CD14-positive monocyte (primary cell): ENCODE measurements at regions not wholly inside any gene's neighbourhood (a gene's known extent, or its start where the extent isn't known, plus 50 kb on each side); places are given as distances from the start of the nearest gene placed in this dataset.

Experiments
- DNase-seq, 3 donors: peaks; one replicate each; pipeline ENCODE4 v3.0.0-alpha.2; 2011 to 2022
- H2AFZ ChIP-seq: 2 replicates; pipeline ENCODE4 v1.6.0; 2012; ENCODE audit warnings: mild to moderate bottlenecking, low read depth, low read length, inconsistent platforms; ENCODE audit not compliant: insufficient read depth, poor library complexity, severe bottlenecking
- H3K27ac ChIP-seq, 2 donors: 1 replicate in 1 of 2; 2 replicates in 1 of 2; pipeline ENCODE4 v1.5.1; 2012 to 2013; ENCODE audit warnings: low read length in 2 of 2, control low read depth in 1 of 2, inconsistent platforms in 1 of 2, low read depth in 1 of 2, mild to moderate bottlenecking in 1 of 2
- H3K27me3 ChIP-seq, 2 donors: one replicate each; pipeline versions ENCODE4 v1.6.0 to v1.6.1; 2011 to 2013; ENCODE audit warnings: low read length in 2 of 2; ENCODE audit not compliant: control insufficient read depth in 2 of 2, insufficient read depth in 2 of 2
- H3K36me3 ChIP-seq, 2 donors: replicated peaks in 1 of 2; 1 replicate in 1 of 2; 2 replicates in 1 of 2; pipeline versions ENCODE4 v1.5.1 to v1.6.1; 2012 to 2013; ENCODE audit warnings: low read length in 2 of 2, control low read depth in 1 of 2, inconsistent platforms in 1 of 2, mild to moderate bottlenecking in 1 of 2; ENCODE audit not compliant: insufficient read depth in 2 of 2, control insufficient read depth in 1 of 2
- H3K4me1 ChIP-seq, 2 donors: 1 replicate in 1 of 2; 2 replicates in 1 of 2; pipeline versions ENCODE4 v1.5.1 to v1.6.1; 2012 to 2013; ENCODE audit warnings: low read length in 2 of 2, control low read depth in 1 of 2, inconsistent platforms in 1 of 2, mild to moderate bottlenecking in 1 of 2, moderate library complexity in 1 of 2; ENCODE audit not compliant: insufficient read depth in 2 of 2, control insufficient read depth in 1 of 2
- H3K4me2 ChIP-seq: replicated peaks from 2 replicates; pipeline ENCODE3; 2012; ENCODE audit warnings: low read length, moderate library complexity, mild to moderate bottlenecking; ENCODE audit not compliant: poor library complexity, severe bottlenecking; ENCODE audit errors: extremely low read depth
- H3K4me3 ChIP-seq, 3 experiments: fragments of 200-600 bp in 1 of 3; sonication (generic) in 1 of 3; replicated peaks in 1 of 3; 1 replicate in 2 of 3; 2 replicates in 1 of 3; pipeline ENCODE4 v1.5.1; 2011 to 2013; ENCODE audit warnings: low read length in 3 of 3, mild to moderate bottlenecking in 3 of 3, control low read depth in 2 of 3, low read depth in 2 of 3, inconsistent platforms in 1 of 3, moderate library complexity in 1 of 3
- H3K79me2 ChIP-seq: 2 replicates; pipeline ENCODE4 v1.6.0; 2012; ENCODE audit warnings: mild to moderate bottlenecking, control low read depth, inconsistent platforms, low read length, moderate library complexity; ENCODE audit not compliant: insufficient read depth
- H3K9ac ChIP-seq: 2 replicates; pipeline ENCODE4 v1.6.0; 2017; ENCODE audit warnings: low read length, mild to moderate bottlenecking; ENCODE audit not compliant: insufficient read depth, poor library complexity, severe bottlenecking
- H3K9me3 ChIP-seq, 2 donors: replicated peaks in 1 of 2; 1 replicate in 1 of 2; 2 replicates in 1 of 2; pipeline versions ENCODE4 v1.5.1 to v1.6.1; 2012 to 2013; ENCODE audit warnings: low read length in 2 of 2, control low read depth in 1 of 2; ENCODE audit not compliant: control insufficient read depth in 1 of 2, insufficient read depth in 1 of 2
- H4K20me1 ChIP-seq: 2 replicates; pipeline ENCODE4 v1.6.0; 2012; ENCODE audit warnings: mild to moderate bottlenecking, low read length, control low read depth, moderate library complexity; ENCODE audit not compliant: insufficient read depth
- H3K27ac Mint-ChIP-seq, 7 donors: one replicate each; pipeline ENCODE4 v1.8.0; 2020; ENCODE audit warnings: mild to moderate bottlenecking in 7 of 7, mixed read lengths in 7 of 7, moderate library complexity in 6 of 7, inconsistent platforms in 2 of 7
- H3K27me3 Mint-ChIP-seq, 3 donors: one replicate each; pipeline ENCODE4 v1.8.0; 2021 to 2022; ENCODE audit warnings: low read depth in 3 of 3, mild to moderate bottlenecking in 3 of 3, mixed read lengths in 3 of 3, moderate library complexity in 3 of 3, inconsistent platforms in 1 of 3
- H3K36me3 Mint-ChIP-seq, 2 donors: one replicate each; pipeline ENCODE4 v1.8.0; 2020; ENCODE audit warnings: mixed read lengths in 2 of 2, inconsistent platforms in 1 of 2, mild to moderate bottlenecking in 1 of 2
- H3K4me1 Mint-ChIP-seq: one replicate; pipeline ENCODE4 v1.8.0; 2020; ENCODE audit warnings: mild to moderate bottlenecking, mixed read lengths
- H3K4me3 Mint-ChIP-seq, 2 donors: one replicate each; pipeline ENCODE4 v1.8.0; 2020; ENCODE audit warnings: mild to moderate bottlenecking in 2 of 2, mixed read lengths in 2 of 2, moderate library complexity in 1 of 2
- H3K9me3 Mint-ChIP-seq, 7 donors: one replicate each; pipeline ENCODE4 v1.8.0; 2020 to 2022; ENCODE audit warnings: mixed read lengths in 7 of 7, mild to moderate bottlenecking in 6 of 7, moderate library complexity in 6 of 7, inconsistent platforms in 2 of 7
- CTCF ChIP-seq: fragments of 200-600 bp; IDR thresholded peaks from one replicate; pipeline ENCODE4 v1.8.0; 2022; ENCODE audit warnings: antibody characterized with exemption, mild to moderate bottlenecking
- whole genome bisulfite sequencing: methylation state at CpG from one replicate; pipeline ENCODE4 v1.1.5; 2013; ENCODE audit warnings: missing lambda C conversion rate; ENCODE audit not compliant: insufficient coverage; 5-methylcytosine and 5-hydroxymethylcytosine counted together
- intact Hi-C, 2 donors: fragments of 100-400 bp; cut with micrococcal nuclease; formaldehyde crosslinking; loops; one replicate each; pipeline versions ENCODE4 v1.15.0 to v1.15.1; 2023

DNA sequence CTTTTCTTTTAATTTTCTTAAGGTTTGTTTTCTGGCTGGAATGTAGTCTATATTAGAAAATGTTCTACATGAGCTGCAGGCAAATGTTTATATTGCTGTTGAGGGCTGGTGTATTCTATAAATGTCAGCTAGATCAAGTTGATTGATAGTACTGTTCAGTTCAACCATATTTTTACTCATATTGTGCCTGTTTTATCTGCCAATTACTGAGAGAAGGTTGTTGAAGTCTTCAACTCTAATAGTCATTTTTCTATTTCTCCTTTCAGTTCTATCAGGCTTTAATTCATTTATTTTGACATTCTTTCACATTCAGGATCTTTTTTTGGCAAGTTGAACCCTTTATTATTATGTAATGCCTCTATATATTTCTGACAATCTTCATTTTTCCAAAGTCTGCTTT lies 93.2 kb upstream of the HS3ST3A1 start:
- intact Hi-C loops, result no loop called here
- H3K79me2 ChIP-seq, result no peaks in the 10 kb centered on the region
- Mint-ChIP-seq H3K4me3 (no peak overlapping the region), H3K27ac (no peak overlapping the region), H3K36me3 (no peaks in the 10 kb centered on the region), H3K9me3 (peaks cover 4 to 17% (median 11%) of the 10 kb centered on the region in 7 donors), H3K27me3 (peaks cover 0 to 2% (median 1%) of the 10 kb centered on the region in 3 donors), H3K4me1 (no peaks in the 10 kb centered on the region)
- no peak overlapping the region for H3K4me3 ChIP-seq
- no peaks in the 10 kb centered on the region for H3K4me1 ChIP-seq
- H2AFZ ChIP-seq, result no peak overlapping the region
- DNase-seq, result no peak
- no peak overlapping the region for H3K27ac ChIP-seq
- no peak overlapping the region for H3K4me2 ChIP-seq
- no peaks in the 10 kb centered on the region for H3K27me3 ChIP-seq
- H3K9ac ChIP-seq, result no peak overlapping the region
- TF ChIP-seq CTCF, result no peak
- no peaks in the 10 kb centered on the region for H3K36me3 ChIP-seq
- no peaks in the 10 kb centered on the region for H4K20me1 ChIP-seq
- H3K9me3 ChIP-seq, result peaks cover 5 to 9% of the 10 kb centered on the region in 2 donors

DNA sequence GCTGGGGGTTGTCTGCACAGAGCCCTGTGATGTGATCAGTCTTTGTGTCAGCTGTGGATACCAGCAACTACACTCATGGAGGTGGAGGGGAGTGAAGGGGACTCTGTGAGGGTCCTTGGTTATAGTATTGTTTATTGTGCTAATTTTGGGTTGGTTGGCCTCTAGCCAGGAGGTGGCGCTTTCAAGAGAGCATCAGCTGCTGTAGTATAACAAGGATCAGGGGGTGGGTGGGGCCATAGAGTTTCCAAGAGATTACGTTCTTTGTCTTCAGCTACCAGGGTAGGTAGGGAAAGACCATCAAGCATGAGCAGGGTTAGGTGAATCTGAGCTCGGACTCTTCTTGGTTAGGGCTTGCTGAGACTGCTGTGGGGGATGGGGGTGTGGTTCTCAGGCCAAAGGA lies 97.1 kb upstream of the HS3ST3A1 start:
- intact Hi-C loops, result no loop called here
- no peaks in the 10 kb centered on the region for H3K79me2 ChIP-seq
- no peak for DNase-seq

More for the DNA sequence above, 97.1 kb upstream of the HS3ST3A1 start:
- Mint-ChIP-seq H3K27me3 (peaks cover 0 to 1% (median 0%) of the 10 kb centered on the region in 3 donors), H3K4me3 (no peak overlapping the region), H3K27ac (peak overlapping the region in 1 of 7 donors; percentile 5), H3K36me3 (no peaks in the 10 kb centered on the region), H3K9me3 (peaks cover 4 to 17% (median 11%) of the 10 kb centered on the region in 7 donors), H3K4me1 (no peaks in the 10 kb centered on the region)
- no peak for TF ChIP-seq CTCF
- H3K4me1 ChIP-seq, result no peaks in the 10 kb centered on the region
- H3K27me3 ChIP-seq, result no peaks in the 10 kb centered on the region
- H3K9me3 ChIP-seq, result peaks cover 5 to 9% of the 10 kb centered on the region in 2 donors
- H3K4me3 ChIP-seq, result no peak overlapping the region
- no peak overlapping the region for H3K9ac ChIP-seq
- no peaks in the 10 kb centered on the region for H4K20me1 ChIP-seq
- H3K27ac ChIP-seq, result no peak overlapping the region
- H3K4me2 ChIP-seq, result no peak overlapping the region
- no peaks in the 10 kb centered on the region for H3K36me3 ChIP-seq
- WGBS, result 94% methylated on average over 2 of the region's 3 CpGs
- no peak overlapping the region for H2AFZ ChIP-seq
